ENCODE measurements at regions not wholly inside any gene's neighbourhood (a gene's known extent, or its start where the extent isn't known, plus 50 kb on each side); places are given as distances from the start of the nearest gene placed in this dataset.

DNA sequence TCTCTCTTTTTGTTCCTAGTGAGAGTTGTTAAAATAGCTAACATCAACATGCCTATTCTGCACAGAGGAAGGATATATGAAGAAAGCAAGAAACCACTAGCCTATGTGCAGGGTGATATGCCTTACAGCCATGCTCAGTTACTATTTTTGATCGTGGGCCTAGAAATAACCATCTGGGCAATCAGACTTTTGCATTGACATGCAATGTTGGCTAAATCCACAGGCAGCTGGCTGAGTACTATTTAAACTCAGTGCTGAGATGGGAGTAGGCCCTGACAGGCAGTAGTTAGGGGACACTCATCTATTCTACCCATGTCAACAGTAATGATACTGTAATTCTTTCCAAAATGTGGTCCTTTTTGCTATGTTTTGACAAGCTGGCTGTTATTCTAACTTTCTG, 89.6 kb downstream of the HDGFL1 start:
- TF ChIP-seq, protein P1, sequence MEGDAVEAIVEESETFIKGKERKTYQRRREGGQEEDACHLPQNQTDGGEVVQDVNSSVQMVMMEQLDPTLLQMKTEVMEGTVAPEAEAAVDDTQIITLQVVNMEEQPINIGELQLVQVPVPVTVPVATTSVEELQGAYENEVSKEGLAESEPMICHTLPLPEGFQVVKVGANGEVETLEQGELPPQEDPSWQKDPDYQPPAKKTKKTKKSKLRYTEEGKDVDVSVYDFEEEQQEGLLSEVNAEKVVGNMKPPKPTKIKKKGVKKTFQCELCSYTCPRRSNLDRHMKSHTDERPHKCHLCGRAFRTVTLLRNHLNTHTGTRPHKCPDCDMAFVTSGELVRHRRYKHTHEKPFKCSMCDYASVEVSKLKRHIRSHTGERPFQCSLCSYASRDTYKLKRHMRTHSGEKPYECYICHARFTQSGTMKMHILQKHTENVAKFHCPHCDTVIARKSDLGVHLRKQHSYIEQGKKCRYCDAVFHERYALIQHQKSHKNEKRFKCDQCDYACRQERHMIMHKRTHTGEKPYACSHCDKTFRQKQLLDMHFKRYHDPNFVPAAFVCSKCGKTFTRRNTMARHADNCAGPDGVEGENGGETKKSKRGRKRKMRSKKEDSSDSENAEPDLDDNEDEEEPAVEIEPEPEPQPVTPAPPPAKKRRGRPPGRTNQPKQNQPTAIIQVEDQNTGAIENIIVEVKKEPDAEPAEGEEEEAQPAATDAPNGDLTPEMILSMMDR (IDR thresholded peaks at IDR 0.05; ENCODE audit: low read depth, low read length, poor library complexity, severe bottlenecking), result no peak
- no peak for TF ChIP-seq EZH2phosphoT487 (IDR thresholded peaks at IDR 0.05; ENCODE audit: borderline replicate concordance, low read length)
- no peaks in the 10 kb centered on the region for H4K20me1 ChIP-seq (ENCODE audit: control insufficient read depth, insufficient read depth, low read depth, low read length)
- H3K27ac ChIP-seq (ENCODE audit: low read depth, low read length), result no peak overlapping the region
- no peaks in the 10 kb centered on the region for H3F3A ChIP-seq (ENCODE audit: control insufficient read depth, insufficient read depth)
- no peaks in the 10 kb centered on the region for H3K9me3 ChIP-seq (ENCODE audit: control insufficient read depth, insufficient read depth, low read length)
- H3K79me2 ChIP-seq (ENCODE audit: control insufficient read depth, low read length), result no peaks in the 10 kb centered on the region
- no peaks in the 10 kb centered on the region for H3K9me2 ChIP-seq (replicated peaks; ENCODE audit: control insufficient read depth, low read length)
- no peaks in the 10 kb centered on the region for H3K27me3 ChIP-seq (ENCODE audit: control insufficient read depth, low read length)
- H3K4me3 ChIP-seq (ENCODE audit: low read length), result no peak overlapping the region
- H3K4me2 ChIP-seq (ENCODE audit: low read length), result no peak overlapping the region
- H3K4me1 ChIP-seq (ENCODE audit: control insufficient read depth, low read length), result no peaks in the 10 kb centered on the region
- no peaks in the 10 kb centered on the region for H3K36me3 ChIP-seq (ENCODE audit: control insufficient read depth, low read length)

DNA sequence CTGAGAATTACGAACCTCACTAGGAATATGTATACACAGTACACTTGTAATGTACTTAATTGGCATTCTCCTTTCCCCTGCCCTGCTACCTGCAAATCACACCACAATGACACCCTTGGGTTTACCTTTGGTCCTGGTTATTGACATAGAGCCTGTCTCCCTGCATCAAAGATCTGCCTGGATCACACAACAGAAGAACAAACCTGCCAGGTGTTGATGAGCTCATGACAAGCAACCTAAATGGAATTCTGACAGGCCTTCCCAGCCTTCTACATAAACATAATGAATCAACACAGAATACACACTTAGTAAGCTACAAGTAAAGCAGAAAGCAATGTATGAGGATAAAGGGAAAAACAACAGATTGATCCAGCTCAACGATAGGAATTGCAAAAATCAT, 95.6 kb downstream of the HDGFL1 start:
- no peaks in the 10 kb centered on the region for H3K27me3 ChIP-seq (ENCODE audit: control insufficient read depth, low read length)
- no peaks in the 10 kb centered on the region for H3K79me2 ChIP-seq (ENCODE audit: control insufficient read depth, low read length)
- no peaks in the 10 kb centered on the region for H3K36me3 ChIP-seq (ENCODE audit: control insufficient read depth, low read length)
- TF ChIP-seq, protein P1 (IDR thresholded peaks at IDR 0.05; ENCODE audit: low read depth, low read length, poor library complexity, severe bottlenecking), result no peak
- no peak for TF ChIP-seq EZH2phosphoT487 (IDR thresholded peaks at IDR 0.05; ENCODE audit: borderline replicate concordance, low read length)
- H3F3A ChIP-seq (ENCODE audit: control insufficient read depth, insufficient read depth), result no peaks in the 10 kb centered on the region
- H3K4me3 ChIP-seq (ENCODE audit: low read length), result no peak overlapping the region
- H3K4me1 ChIP-seq (ENCODE audit: control insufficient read depth, low read length), result no peaks in the 10 kb centered on the region
- no peaks in the 10 kb centered on the region for H3K9me3 ChIP-seq (ENCODE audit: control insufficient read depth, insufficient read depth, low read length)
- H4K20me1 ChIP-seq (ENCODE audit: control insufficient read depth, insufficient read depth, low read depth, low read length), result no peaks in the 10 kb centered on the region
- H3K4me2 ChIP-seq (ENCODE audit: low read length), result no peak overlapping the region
- H3K9me2 ChIP-seq (replicated peaks; ENCODE audit: control insufficient read depth, low read length), result no peaks in the 10 kb centered on the region
- no peak overlapping the region for H3K27ac ChIP-seq (ENCODE audit: low read depth, low read length)

GRCh38 chr6:22666021-22666420, 96.7 kb downstream of the HDGFL1 start:
- TF ChIP-seq, protein P1 (IDR thresholded peaks at IDR 0.05; ENCODE audit: low read depth, low read length, poor library complexity, severe bottlenecking), result no peak
- no peak for TF ChIP-seq EZH2phosphoT487 (IDR thresholded peaks at IDR 0.05; ENCODE audit: borderline replicate concordance, low read length)
- Histone ChIP-seq H3F3A (ENCODE audit: control insufficient read depth, insufficient read depth) (no peaks in the 10 kb centered on the region), H3K9me3 (ENCODE audit: control insufficient read depth, insufficient read depth, low read length) (no peaks in the 10 kb centered on the region), H4K20me1 (ENCODE audit: control insufficient read depth, insufficient read depth, low read depth, low read length) (no peaks in the 10 kb centered on the region), H3K36me3 (ENCODE audit: control insufficient read depth, low read length) (no peaks in the 10 kb centered on the region), H3K4me1 (ENCODE audit: control insufficient read depth, low read length) (no peaks in the 10 kb centered on the region), H3K27me3 (ENCODE audit: control insufficient read depth, low read length) (no peaks in the 10 kb centered on the region), H3K79me2 (ENCODE audit: control insufficient read depth, low read length) (no peaks in the 10 kb centered on the region), H3K4me2 (ENCODE audit: low read length) (no peak overlapping the region), H3K27ac (ENCODE audit: low read depth, low read length) (no peak overlapping the region), H3K4me3 (ENCODE audit: low read length) (no peak overlapping the region), H3K9me2 (replicated peaks; ENCODE audit: control insufficient read depth, low read length) (no peaks in the 10 kb centered on the region)

GRCh38 chr6:22666586-22666985, 97.2 kb downstream of the HDGFL1 start:
- Histone ChIP-seq H3K9me3 (ENCODE audit: control insufficient read depth, insufficient read depth, low read length) (no peaks in the 10 kb centered on the region), H3K27me3 (ENCODE audit: control insufficient read depth, low read length) (no peaks in the 10 kb centered on the region), H3K36me3 (ENCODE audit: control insufficient read depth, low read length) (no peaks in the 10 kb centered on the region), H3K4me3 (ENCODE audit: low read length) (no peak overlapping the region), H3F3A (ENCODE audit: control insufficient read depth, insufficient read depth) (no peaks in the 10 kb centered on the region), H4K20me1 (ENCODE audit: control insufficient read depth, insufficient read depth, low read depth, low read length) (no peaks in the 10 kb centered on the region), H3K4me2 (ENCODE audit: low read length) (no peak overlapping the region), H3K9me2 (replicated peaks; ENCODE audit: control insufficient read depth, low read length) (no peaks in the 10 kb centered on the region), H3K27ac (ENCODE audit: low read depth, low read length) (no peak overlapping the region), H3K79me2 (ENCODE audit: control insufficient read depth, low read length) (no peaks in the 10 kb centered on the region), H3K4me1 (ENCODE audit: control insufficient read depth, low read length) (no peaks in the 10 kb centered on the region)
- no peak for TF ChIP-seq EZH2phosphoT487 (IDR thresholded peaks at IDR 0.05; ENCODE audit: borderline replicate concordance, low read length)
- TF ChIP-seq, protein P1 (IDR thresholded peaks at IDR 0.05; ENCODE audit: low read depth, low read length, poor library complexity, severe bottlenecking), result no peak

Measured in DOHH2 (cell line).